ENCODE measurements at regions not wholly inside any gene's neighbourhood (a gene's known extent, or its start where the extent isn't known, plus 50 kb on each side); places are given as distances from the start of the nearest gene placed in this dataset.
A peak's percentile ranks its signal among the peaks of the same experiment; 100 is the strongest.

DNA sequence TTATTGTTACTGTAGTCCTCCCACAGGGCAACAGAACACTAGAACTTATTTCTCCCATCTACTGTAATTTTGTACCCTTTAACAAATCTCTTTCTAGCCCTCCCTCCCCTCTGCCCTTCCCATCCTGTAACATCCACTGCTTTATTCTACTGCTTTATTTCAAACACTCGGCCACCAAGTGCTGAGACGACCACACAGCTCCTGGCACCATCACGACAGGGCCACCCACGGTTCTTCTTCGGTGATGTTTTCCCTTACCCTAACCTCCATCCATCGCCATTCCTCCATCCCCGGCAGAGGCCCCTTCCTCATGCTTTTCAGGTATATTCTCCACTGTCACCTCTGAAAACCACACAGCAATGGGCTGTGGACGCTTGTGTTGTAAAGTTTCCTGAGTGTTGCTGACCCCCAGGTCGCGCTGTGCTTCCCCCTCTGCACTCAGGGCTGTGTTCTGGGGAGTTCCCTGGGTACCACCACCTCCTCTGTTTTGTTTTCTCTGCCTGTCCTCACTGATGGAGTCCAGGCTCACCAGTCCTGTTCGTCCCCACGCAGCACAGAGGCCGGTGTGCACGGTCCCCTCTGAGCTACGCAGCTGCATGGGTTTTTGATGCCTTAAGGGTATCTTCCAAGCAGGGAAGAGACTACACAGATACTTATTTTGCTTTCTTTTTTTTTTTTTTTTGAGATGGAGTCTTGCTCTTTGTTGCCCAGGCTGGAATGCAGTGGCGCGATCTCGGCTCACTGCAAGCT is 207.2 kb upstream of the TMEM132C start:
- TF ChIP-seq POLR2A (IDR thresholded peaks at IDR 0.05) (no peak), POLR2AphosphoS5 (IDR thresholded peaks at IDR 0.05) (no peak)
- TF ChIP-seq, protein P1, sequence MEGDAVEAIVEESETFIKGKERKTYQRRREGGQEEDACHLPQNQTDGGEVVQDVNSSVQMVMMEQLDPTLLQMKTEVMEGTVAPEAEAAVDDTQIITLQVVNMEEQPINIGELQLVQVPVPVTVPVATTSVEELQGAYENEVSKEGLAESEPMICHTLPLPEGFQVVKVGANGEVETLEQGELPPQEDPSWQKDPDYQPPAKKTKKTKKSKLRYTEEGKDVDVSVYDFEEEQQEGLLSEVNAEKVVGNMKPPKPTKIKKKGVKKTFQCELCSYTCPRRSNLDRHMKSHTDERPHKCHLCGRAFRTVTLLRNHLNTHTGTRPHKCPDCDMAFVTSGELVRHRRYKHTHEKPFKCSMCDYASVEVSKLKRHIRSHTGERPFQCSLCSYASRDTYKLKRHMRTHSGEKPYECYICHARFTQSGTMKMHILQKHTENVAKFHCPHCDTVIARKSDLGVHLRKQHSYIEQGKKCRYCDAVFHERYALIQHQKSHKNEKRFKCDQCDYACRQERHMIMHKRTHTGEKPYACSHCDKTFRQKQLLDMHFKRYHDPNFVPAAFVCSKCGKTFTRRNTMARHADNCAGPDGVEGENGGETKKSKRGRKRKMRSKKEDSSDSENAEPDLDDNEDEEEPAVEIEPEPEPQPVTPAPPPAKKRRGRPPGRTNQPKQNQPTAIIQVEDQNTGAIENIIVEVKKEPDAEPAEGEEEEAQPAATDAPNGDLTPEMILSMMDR (IDR thresholded peaks at IDR 0.05 in 8 of 11, conservative IDR thresholded peaks at IDR 0.05 in 3 of 11) = no peak
- Histone ChIP-seq H3K36me3 (no peaks in the 10 kb centered on the region), H3K4me3 (no peak overlapping the region), H3K9me3 (peaks cover 0 to 2% (median 0%) of the 10 kb centered on the region in 8 donors), H3K4me1 (no peaks in the 10 kb centered on the region), H3K27ac (no peak overlapping the region), H3K27me3 (replicated peaks in 1 of 7) (no peaks in the 10 kb centered on the region)
- no peak for DNase-seq
- intact Hi-C loops (cut with DNase I; ENCODE audit: low total_unique reads) = no loop called here
- WGBS, 5 donors = 79 to 86% (median 82%) methylated on average over 15 to 18 of the region's 18 CpGs

DNA sequence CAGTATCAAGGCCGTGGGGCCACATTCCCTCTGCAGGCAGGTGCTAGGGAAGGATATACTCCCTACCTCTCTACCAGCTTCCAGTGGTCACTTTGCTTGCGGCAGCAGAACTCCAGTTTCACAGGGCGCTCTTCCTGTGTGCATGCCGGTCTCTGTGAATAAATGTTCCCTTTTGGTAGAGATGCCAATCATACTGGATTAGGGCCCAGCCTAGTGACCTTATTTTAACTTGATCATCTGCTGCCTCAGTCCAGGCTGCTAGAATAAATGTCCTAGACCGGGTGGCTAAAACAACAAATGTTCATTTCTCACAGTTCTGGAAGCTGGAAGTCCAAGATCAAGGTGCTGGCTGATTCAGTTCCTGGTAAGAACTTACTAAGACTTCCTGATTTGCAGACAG is 198.8 kb upstream of the TMEM132C start:
- Histone ChIP-seq H3K27ac (no peak overlapping the region), H3K4me3 (no peak overlapping the region), H3K4me1 (no peaks in the 10 kb centered on the region), H3K27me3 (replicated peaks in 1 of 7) (no peaks in the 10 kb centered on the region), H3K36me3 (no peaks in the 10 kb centered on the region), H3K9me3 (no peaks in the 10 kb centered on the region)
- WGBS, 5 donors = 80 to 87% (median 82%) methylated on average over 5 of the region's 5 CpGs
- TF ChIP-seq, protein P1 (IDR thresholded peaks at IDR 0.05 in 8 of 11, conservative IDR thresholded peaks at IDR 0.05 in 3 of 11) = no peak
- DNase-seq = no peak
- intact Hi-C loops (cut with DNase I; ENCODE audit: low total_unique reads) = no loop called here

GRCh38 chr12:128069359-128069997 is 197.5 kb upstream of the TMEM132C start:
- Histone ChIP-seq H3K9me3 (no peaks in the 10 kb centered on the region), H3K27me3 (replicated peaks in 1 of 7) (no peaks in the 10 kb centered on the region), H3K27ac (no peak overlapping the region), H3K36me3 (no peaks in the 10 kb centered on the region), H3K4me1 (no peaks in the 10 kb centered on the region), H3K4me3 (no peak overlapping the region)
- TF ChIP-seq POLR2A (IDR thresholded peaks at IDR 0.05) = no peak
- TF ChIP-seq, protein P1 (IDR thresholded peaks at IDR 0.05 in 8 of 11, conservative IDR thresholded peaks at IDR 0.05 in 3 of 11) = peak in 7 of 11 experiments; percentile 17 to 53 (median 46)
- TF ChIP-seq POLR2AphosphoS5 (IDR thresholded peaks at IDR 0.05) = no peak
- intact Hi-C loops (cut with DNase I; ENCODE audit: low total_unique reads) = no loop called here
- WGBS, 5 donors = 28 to 36% (median 33%) methylated on average over 12 of the region's 12 CpGs
- no peak for DNase-seq

GRCh38 chr12:128073937-128074336 is 193.0 kb upstream of the TMEM132C start:
- H3K9me3 ChIP-seq = peaks cover 0 to 10% (median 0%) of the 10 kb centered on the region in 8 donors
- no peaks in the 10 kb centered on the region for H3K27me3 ChIP-seq (replicated peaks in 1 of 7)
- H3K36me3 ChIP-seq = no peaks in the 10 kb centered on the region
- 82 to 91% (median 86%) methylated on average over 13 of the region's 13 CpGs for WGBS, 5 donors
- no peaks in the 10 kb centered on the region for H3K4me1 ChIP-seq
- TF ChIP-seq POLR2A (IDR thresholded peaks at IDR 0.05) = no peak
- TF ChIP-seq, protein P1 (IDR thresholded peaks at IDR 0.05 in 8 of 11, conservative IDR thresholded peaks at IDR 0.05 in 3 of 11) = no peak
- TF ChIP-seq POLR2AphosphoS5 (IDR thresholded peaks at IDR 0.05) = no peak
- H3K4me3 ChIP-seq = no peak overlapping the region
- DNase-seq = no peak
- no peak overlapping the region for H3K27ac ChIP-seq
- intact Hi-C loops (cut with DNase I; ENCODE audit: low total_unique reads) = no loop called here
